Activated CD4-positive, alpha-beta T cell treated with anti-CD3 and anti-CD28 coated beads, Interleukin-2, Interleukin-4, amounts not matched to agents 100 ng/mL and 50 ng/mL, durations not matched to agents 16 hours and 8 hours (primary cell): ENCODE measurements at regions not wholly inside any gene's neighbourhood (a gene's known extent, or its start where the extent isn't known, plus 50 kb on each side); places are given as distances from the start of the nearest gene placed in this dataset.

Source experiments
- DNase-seq: peaks from one replicate; pipeline ENCODE4 v3.0.0-alpha.2; 2020; ENCODE audit warnings: low spot score

DNA sequence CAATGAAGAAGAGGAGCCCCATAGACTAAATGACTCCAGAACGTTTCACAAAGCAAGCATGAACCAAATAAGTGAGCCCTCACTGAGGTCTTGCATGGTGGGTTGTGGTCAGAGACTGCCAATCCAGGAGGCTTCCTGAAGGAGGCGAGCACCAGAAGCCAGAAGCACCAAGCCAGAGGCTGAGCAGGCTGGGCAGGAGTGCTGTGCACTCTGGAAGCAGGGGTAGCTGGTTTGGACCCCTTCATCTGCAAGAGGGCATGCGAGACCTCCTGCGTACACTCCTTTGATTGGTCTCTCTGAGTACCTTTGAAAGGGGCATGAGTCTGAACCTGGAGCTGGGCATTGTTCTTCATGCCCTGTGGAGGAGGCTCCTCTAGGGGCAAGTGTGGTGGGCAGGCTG is 192.5 kb downstream of the HAUS1 start:
- no peak for DNase-seq

GRCh38 chr18:46297124-46297523 is 192.9 kb downstream of the HAUS1 start:
- DNase-seq = no peak

- DNase-seq = no peak
Observed at GRCh38 chr18:46297621-46298020, 193.4 kb downstream of the HAUS1 start.

GRCh38 chr18:46298511-46298910 is 194.3 kb downstream of the HAUS1 start:
- no peak for DNase-seq

DNA sequence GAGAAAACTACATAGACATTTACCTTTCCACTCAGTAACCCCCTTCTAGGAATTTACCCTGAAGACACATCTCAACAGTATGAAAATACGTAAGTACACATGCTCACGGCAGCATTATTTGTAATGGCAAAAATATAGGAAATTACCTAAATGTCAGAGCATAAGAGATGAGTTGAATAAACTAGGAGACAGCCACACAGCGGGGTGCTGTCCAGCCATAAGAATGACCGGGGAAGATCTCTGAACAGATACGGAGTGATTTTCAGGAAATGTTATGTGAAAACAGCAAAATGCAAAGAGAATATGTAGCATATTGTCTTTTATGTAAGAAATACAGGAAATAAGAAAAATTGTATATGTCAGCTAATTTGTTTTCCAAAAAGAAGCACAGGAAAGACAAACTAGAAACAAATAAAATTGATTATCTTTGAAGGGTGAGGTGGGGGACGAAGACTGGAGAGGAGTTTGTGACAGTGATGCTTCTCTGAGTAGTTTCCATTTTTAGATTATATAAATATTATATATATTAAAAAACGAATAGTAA is 195.4 kb downstream of the HAUS1 start:
- no peak for DNase-seq

- DNase-seq = no peak
Observed at GRCh38 chr18:46301081-46301480, 196.9 kb downstream of the HAUS1 start.

DNA sequence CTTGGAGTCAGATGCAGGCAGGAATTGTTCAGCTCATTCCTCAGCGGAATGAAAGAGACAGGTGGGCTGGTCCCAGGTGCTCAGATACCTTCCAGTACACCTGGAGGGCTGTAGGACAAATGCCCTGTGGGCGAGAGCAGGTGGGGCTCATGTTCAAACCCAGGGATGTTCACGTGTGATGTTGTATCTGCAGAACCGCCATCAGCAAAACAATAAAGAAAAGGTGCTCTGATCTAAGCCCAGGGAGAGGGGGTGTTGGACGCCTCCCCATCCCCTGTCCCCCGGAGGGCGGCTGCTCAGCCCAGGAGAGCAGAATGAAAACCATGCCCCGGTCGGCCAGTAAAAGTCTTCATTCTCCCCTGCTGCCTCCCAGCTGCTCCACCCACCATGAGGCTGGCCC is 197.4 kb downstream of the HAUS1 start:
- no peak for DNase-seq

DNA sequence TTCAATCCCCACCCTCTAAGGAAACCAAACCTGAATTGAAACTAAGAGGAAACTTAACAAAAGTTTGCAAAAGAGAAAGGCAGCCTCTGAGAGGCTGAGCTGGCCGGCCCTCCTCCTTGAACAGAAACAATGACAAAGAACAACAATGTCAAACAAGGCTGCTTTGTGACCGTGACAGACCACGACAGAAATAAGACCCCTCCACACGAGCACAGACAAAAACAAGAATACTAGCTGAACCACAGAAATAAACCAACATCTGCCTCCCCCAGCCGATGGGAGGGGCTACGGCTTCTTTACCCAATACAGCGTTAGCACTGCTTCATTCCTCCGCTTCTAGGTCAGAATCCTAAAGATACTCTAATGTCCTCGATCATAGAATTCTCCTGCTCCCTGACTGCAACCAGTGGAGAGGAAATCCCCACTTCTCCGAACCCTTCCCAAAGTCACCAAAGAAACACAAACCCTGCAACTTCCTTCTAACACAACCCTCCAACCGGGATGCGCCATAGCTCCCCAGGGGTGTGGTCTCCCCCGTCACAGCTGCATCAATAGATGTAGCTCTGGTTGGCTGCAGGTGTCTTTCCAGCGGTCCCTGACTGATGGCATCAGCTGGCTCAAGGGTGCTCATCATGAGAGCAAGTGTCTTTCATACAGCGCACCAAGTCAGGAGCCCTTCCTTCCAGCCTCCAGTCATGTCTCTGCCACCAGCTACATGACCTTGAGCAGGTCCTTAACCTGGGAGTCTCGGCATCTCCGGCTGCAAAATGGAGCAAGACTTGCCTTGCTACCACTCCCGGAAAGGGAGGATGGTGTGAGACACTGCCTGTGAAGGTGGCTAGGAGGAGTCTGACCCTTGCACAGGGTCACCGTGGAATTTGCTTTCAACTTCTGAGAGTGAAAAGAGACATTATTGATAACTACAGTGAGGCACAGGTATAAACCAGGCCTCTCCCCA is 198.6 kb downstream of the HAUS1 start:
- DNase-seq = no peak

- no peak for DNase-seq
Observed at GRCh38 chr18:46310258-46310657, 206.1 kb downstream of the HAUS1 start.

- DNase-seq = no peak
Observed at GRCh38 chr18:46310675-46311345, 206.6 kb downstream of the HAUS1 start.

DNA sequence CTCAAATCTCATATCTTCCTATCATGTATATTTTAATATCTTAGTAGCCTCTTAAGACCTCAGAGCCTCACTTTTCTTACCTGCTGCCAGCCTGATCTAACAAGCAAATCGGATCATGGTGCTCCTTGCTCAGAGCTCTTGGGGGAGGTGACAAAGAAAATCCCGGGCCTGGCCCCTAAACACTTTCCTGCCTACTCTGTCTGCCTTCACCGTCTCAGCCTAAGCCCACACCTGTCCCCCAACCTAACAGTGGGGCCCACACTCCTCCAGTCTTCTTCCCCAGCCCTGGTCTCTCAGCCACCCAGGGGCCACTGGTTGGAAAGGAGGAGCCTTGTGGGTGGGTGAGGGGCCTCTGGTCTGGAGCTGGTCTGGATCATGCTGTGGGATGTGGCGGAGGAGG is 207.3 kb downstream of the HAUS1 start:
- DNase-seq = no peak

DNA sequence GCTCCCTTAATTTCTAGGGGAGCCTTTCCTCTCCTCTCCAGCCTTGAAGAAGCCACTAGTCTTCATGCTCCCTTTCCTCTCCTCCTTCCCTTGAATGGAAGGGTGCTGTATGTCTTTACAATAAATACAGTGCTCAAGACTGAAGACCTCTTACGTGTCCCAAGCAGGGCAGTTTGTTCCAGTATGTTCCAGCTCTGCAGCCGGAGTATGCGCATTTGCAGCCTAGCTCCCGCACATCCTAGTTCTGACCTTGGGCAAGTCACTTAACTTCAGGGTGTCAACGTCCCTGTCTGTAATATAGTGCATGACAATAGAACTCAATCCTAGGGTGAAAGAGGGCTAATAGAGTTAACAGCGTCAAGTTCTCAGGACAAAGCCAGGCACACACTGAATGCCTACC is 208.0 kb downstream of the HAUS1 start:
- no peak for DNase-seq

- DNase-seq = no peak
Observed at GRCh38 chr18:46313521-46313920, 209.3 kb downstream of the HAUS1 start.

DNA sequence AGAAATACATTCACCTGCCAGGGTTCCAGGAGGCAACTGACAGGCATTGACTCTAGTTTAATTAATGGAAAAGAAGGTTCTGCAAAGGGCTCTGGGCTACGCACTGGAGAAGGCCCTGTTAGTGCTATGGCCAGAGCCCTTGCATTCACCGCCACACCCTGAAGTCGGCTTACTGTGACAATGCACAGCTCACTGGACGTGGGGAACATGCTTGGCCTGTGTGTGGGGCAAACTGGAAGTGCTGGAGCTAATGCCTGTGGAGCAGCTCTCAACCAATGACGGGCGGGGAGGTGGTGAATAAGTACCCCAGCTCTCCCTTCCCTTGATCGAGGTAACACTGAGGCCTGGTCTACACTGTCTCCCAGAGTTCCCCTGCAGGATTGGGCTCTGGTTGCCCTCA is 209.8 kb downstream of the HAUS1 start:
- no peak for DNase-seq

DNA sequence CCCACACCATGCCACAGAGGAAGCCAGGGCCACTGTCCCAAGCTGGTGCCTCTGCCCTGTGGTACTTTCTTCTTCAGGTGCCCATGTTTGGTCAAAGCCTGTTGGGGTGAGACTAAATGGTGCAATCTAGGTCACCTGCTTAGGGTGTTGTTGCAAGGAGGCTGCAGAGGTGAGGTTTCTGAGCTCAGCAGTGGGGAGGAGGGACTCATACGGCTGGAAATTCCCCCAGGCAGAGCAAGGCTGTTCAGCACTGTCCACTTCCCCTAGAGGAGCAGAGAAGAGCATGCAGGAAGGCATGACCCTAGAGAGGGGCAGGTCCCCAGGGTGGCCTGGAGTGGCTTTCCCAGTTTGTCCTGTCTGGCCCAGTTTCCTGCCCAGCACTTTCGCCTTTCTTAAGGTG is 211.0 kb downstream of the HAUS1 start:
- no peak for DNase-seq

DNA sequence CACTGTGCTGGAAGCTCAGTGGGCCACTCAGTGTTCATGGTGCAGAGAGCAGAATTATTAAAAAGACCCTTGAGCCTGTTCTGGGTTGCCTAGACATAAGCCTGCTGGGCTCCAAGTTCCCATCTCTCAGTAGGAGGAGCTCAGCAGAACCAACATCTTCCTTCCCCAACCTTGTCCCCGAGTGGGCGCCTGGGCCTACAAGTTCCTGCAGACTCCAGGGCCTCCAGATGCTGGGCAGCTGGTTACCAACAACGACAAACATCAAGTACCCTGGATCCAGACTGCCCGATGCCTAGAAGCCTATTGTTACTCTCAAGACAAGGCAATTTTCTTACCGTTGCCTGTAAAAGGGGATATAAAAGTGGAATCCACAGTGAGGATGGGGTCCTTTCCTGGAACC is 214.2 kb downstream of the HAUS1 start:
- DNase-seq = no peak

- DNase-seq = no peak
Observed at GRCh38 chr18:46319783-46320182, 215.6 kb downstream of the HAUS1 start.

DNA sequence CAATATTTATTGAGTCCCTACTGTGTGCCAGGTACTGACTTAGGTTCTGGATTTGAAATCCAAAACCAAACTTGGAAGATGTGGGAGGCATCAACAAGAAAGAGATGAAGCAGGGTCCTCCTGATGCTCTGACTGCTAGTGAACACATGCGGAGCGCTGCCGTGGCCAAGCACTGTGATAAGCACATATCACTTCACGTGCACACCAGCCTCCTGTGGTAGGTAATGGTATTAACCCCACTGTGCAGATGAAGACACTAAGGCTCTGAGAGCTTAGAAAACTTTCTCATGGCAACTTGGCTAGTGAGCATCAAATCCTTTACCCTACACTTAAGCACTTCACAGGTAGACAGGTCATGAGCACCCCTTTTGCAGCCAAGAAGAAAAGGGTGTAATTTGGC is 216.1 kb downstream of the HAUS1 start:
- no peak for DNase-seq

GRCh38 chr18:46320928-46321711 is 216.9 kb downstream of the HAUS1 start:
- DNase-seq = no peak

- DNase-seq = no peak
Observed at GRCh38 chr18:46321955-46322354, 217.8 kb downstream of the HAUS1 start.

DNA sequence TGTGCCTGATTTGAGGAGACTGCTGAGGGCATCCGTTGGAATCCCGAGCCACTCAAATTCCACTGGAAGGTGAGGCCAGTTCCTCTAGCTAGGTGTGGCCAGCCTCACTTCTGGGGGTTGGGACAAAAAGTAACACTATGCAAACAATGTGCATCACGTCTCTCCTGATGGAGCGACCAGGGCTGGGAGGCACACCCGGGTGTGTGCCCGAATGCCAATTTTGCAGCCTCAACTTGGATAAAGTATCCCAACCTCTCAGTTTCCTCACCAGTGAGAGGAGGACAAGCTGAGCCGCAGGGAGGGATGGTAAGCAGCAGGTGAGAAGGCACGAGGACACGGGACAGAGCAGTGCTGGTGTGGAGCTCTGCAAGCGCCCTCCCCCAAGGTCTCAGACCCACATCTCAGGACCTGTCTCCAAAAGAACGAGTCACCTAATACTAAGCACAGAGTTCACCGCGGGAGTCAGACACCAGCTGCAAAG is 218.3 kb downstream of the HAUS1 start:
- DNase-seq = no peak

- no peak for DNase-seq
Observed at GRCh38 chr18:46322941-46323340, 218.8 kb downstream of the HAUS1 start.
